ENCODE measurements at regions not wholly inside any gene's neighbourhood (a gene's known extent, or its start where the extent isn't known, plus 50 kb on each side); places are given as distances from the start of the nearest gene placed in this dataset.

DNA sequence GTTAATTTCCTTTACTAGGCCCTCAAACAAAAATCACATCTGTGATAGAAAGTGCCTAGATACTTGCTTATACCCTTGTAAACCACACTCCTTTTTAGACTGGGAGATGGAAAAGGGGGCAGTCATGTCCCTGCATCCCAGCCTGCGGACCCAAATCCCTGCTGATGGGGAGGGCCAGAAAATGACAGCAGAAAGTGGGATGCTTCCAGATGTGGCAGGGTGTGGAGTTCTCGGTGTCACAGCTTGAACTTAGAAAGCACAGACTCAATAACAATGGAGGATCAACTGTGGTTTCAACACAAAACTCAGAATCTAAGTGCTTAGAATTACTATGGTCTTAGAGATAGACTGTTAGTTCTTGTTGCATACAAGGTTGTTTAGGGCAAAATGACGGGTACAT, 95.6 kb upstream of the F3 start:
- Histone ChIP-seq H3K27me3 (ENCODE audit: insufficient read depth, low read length) (no peaks in the 10 kb centered on the region), H3K9ac (ENCODE audit: low read depth, low read length) (no peak overlapping the region), H3K4me3 (ENCODE audit: low read length) (no peak overlapping the region), H3K36me3 (ENCODE audit: insufficient read depth, low read depth, low read length) (no peaks in the 10 kb centered on the region), H3K9me3 (ENCODE audit: insufficient read depth, low read depth, low read length) (no peaks in the 10 kb centered on the region), H3K27ac (ENCODE audit: low read length) (no peak overlapping the region), H3K4me1 (ENCODE audit: insufficient read depth, low read length) (peaks cover 18% of the 10 kb centered on the region; the same call in 1 of the 2 replicates)

DNA sequence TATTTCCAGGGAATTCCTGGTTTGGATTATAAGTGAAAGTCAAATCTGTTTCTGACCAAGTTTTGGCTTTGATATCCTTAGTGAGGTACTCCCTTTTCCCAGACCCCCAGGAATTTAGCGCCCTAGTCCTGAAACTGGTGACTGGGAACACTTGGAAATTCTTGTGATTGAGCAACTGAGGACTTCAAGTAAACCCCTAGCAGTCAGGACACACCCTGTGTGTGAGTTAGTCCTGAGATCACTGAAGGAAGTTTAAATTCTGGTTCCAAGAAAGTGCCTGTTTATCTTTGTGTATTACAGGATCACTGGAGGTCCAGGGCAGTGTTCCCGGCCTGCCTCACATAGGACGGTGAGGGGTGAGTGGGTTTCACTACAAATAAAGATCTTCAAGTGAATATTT, 95.1 kb upstream of the F3 start:
- no peaks in the 10 kb centered on the region for H3K9me3 ChIP-seq (ENCODE audit: insufficient read depth, low read depth, low read length)
- H3K27ac ChIP-seq (ENCODE audit: low read length) = no peak overlapping the region
- no peak overlapping the region for H3K9ac ChIP-seq (ENCODE audit: low read depth, low read length)
- H3K27me3 ChIP-seq (ENCODE audit: insufficient read depth, low read length) = no peaks in the 10 kb centered on the region
- H3K4me1 ChIP-seq (ENCODE audit: insufficient read depth, low read length) = peaks cover 18% of the 10 kb centered on the region; the same call in 1 of the 2 replicates
- H3K36me3 ChIP-seq (ENCODE audit: insufficient read depth, low read depth, low read length) = no peaks in the 10 kb centered on the region
- H3K4me3 ChIP-seq (ENCODE audit: low read length) = no peak overlapping the region

DNA sequence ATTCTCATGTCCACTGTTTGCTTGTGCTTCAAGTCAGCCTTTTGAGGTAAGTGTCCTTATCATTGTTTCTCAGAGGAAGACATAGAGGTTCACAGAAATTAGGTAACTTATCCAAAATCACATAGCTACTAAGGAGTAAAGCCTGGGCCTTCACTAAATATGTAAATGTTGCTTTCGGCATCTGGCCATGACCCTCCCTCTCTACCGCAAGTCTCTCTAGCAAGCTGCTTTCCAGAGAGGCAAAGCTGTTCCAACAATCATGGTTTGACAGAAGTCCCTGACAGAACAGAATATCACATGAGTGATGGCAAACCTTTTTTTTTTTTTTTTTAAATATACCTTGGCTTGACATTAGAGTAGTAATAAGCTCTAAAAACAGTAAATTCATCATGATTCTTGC, 94.5 kb upstream of the F3 start:
- Histone ChIP-seq H3K36me3 (ENCODE audit: insufficient read depth, low read depth, low read length) (no peaks in the 10 kb centered on the region), H3K27ac (ENCODE audit: low read length) (no peak overlapping the region), H3K4me1 (ENCODE audit: insufficient read depth, low read length) (peaks cover 18% of the 10 kb centered on the region; the same call in 1 of the 2 replicates), H3K9ac (ENCODE audit: low read depth, low read length) (no peak overlapping the region), H3K4me3 (ENCODE audit: low read length) (no peak overlapping the region), H3K27me3 (ENCODE audit: insufficient read depth, low read length) (no peaks in the 10 kb centered on the region), H3K9me3 (ENCODE audit: insufficient read depth, low read depth, low read length) (no peaks in the 10 kb centered on the region)

DNA sequence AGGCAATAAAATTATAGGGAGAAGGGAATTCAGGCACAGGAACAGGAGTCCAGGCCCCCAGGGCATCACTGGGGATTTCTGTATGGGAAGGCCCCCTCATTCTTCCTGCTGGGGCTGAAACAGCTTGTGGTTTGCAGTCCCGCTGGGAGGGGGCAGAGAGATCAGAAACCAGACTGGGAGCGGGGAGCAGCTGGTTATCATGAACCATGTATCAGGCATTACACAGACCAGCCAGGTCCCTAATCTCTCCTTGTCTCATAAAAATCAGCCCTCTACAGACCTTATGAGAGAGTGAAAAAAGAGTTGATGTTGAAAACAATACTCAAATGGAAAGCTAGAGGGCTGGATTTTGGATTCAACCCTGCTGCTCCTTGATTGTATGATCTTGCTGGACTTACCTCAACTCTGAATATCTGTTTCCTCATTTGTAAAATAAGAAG, 93.4 kb upstream of the F3 start:
- Histone ChIP-seq H3K4me3 (ENCODE audit: low read length) (no peak overlapping the region), H3K36me3 (ENCODE audit: insufficient read depth, low read depth, low read length) (no peaks in the 10 kb centered on the region), H3K27me3 (ENCODE audit: insufficient read depth, low read length) (no peaks in the 10 kb centered on the region), H3K4me1 (ENCODE audit: insufficient read depth, low read length) (peaks cover 18% of the 10 kb centered on the region; the same call in 1 of the 2 replicates), H3K27ac (ENCODE audit: low read length) (no peak overlapping the region), H3K9ac (ENCODE audit: low read depth, low read length) (no peak overlapping the region), H3K9me3 (ENCODE audit: insufficient read depth, low read depth, low read length) (no peaks in the 10 kb centered on the region)

DNA sequence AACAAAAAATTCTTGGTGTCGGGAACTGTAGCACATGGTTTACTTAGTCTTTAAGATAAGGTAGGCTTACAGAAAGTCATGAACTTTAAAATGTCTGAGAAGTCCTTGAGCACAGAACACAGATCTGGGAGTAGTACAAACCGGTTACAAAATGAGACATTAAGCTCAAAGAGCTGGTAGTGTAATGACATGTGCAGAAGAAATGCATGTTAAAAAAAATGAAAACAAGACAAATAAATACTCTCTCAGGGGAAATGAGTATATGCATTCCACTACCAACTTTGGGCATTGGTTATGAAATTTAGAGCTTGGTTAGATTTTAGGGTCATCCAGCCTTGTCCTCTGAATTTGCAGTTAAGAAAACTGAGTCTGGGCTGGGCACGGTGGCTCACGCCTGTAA, 91.5 kb upstream of the F3 start:
- H3K27ac ChIP-seq (ENCODE audit: low read length) = no peak overlapping the region
- H3K4me3 ChIP-seq (ENCODE audit: low read length) = no peak overlapping the region
- H3K27me3 ChIP-seq (ENCODE audit: insufficient read depth, low read length) = no peaks in the 10 kb centered on the region
- H3K36me3 ChIP-seq (ENCODE audit: insufficient read depth, low read depth, low read length) = no peaks in the 10 kb centered on the region
- peaks cover 18% of the 10 kb centered on the region; the same call in 1 of the 2 replicates for H3K4me1 ChIP-seq (ENCODE audit: insufficient read depth, low read length)
- no peak overlapping the region for H3K9ac ChIP-seq (ENCODE audit: low read depth, low read length)
- no peaks in the 10 kb centered on the region for H3K9me3 ChIP-seq (ENCODE audit: insufficient read depth, low read depth, low read length)

DNA sequence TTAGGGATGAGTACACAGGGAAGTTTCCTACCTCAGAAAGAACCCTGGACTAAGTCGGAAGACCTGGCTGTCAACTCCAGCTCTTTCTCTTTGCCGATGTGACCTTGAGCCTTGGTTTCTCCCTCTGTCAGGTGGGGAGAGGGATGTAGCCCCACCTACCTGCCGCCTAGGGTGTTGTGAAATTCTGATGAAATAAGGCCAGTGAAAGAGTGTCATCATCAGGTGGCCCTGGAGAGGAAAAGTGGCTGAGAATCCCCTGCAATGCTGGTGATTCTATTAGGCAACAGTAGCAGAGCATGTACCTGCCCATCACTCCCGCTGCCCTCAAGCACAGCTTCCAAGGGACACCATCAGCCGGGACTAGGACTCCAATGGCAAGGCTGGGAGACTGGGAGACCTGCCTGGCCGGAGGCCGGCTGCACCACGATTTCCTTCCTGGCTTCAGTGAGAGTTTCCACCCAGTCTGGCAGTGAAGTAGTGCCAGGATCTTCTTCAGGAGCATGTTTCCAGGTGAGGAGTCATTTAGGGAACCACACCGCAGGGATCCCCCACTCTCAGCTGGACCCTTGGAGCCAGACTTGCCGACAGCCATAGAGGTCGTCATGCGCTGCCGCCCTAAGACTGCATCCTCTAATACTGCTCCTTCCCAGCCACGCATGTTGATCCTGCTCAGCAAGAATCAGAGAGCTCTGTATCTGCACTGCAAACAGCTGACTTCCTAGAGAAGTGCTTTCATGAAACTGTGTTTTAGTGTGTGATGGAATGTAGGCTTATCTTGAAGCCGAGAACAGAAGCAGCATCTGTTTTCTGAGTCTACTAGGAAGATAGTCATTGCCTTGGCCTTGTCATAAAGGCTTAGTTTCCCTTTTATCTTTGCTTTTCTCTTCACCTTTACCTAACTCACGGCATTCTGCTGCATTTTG, 88.0 kb upstream of the F3 start:
- Histone ChIP-seq H3K27ac (ENCODE audit: low read length) (no peak overlapping the region), H3K27me3 (ENCODE audit: insufficient read depth, low read length) (no peaks in the 10 kb centered on the region), H3K4me1 (ENCODE audit: insufficient read depth, low read length) (peaks cover 9% of the 10 kb centered on the region), H3K9me3 (ENCODE audit: insufficient read depth, low read depth, low read length) (no peaks in the 10 kb centered on the region), H3K36me3 (ENCODE audit: insufficient read depth, low read depth, low read length) (no peaks in the 10 kb centered on the region), H3K4me3 (ENCODE audit: low read length) (no peak overlapping the region), H3K9ac (ENCODE audit: low read depth, low read length) (no peak overlapping the region)

DNA sequence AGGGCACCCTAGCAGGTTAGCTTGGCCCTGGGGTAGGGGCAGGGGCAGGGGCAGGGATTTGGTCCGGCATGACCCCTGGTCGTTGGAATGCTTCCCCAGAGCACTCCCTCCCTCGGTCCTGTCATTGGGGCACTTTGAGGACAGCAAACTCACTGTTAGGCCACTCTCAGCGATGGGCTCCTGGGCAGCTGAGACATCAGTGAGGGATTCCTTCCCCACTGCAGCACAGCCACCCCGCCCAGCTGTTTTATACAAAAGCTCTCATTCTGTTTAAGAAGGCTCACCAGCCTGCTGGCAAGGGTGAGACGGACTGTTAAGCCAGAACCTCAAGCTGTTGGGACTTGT, 86.9 kb upstream of the F3 start:
- Histone ChIP-seq H3K27me3 (ENCODE audit: insufficient read depth, low read length) (no peaks in the 10 kb centered on the region), H3K4me3 (ENCODE audit: low read length) (no peak overlapping the region), H3K27ac (ENCODE audit: low read length) (no peak overlapping the region), H3K36me3 (ENCODE audit: insufficient read depth, low read depth, low read length) (no peaks in the 10 kb centered on the region), H3K9me3 (ENCODE audit: insufficient read depth, low read depth, low read length) (no peaks in the 10 kb centered on the region), H3K4me1 (ENCODE audit: insufficient read depth, low read length) (peaks cover 19% of the 10 kb centered on the region), H3K9ac (ENCODE audit: low read depth, low read length) (no peak overlapping the region)

DNA sequence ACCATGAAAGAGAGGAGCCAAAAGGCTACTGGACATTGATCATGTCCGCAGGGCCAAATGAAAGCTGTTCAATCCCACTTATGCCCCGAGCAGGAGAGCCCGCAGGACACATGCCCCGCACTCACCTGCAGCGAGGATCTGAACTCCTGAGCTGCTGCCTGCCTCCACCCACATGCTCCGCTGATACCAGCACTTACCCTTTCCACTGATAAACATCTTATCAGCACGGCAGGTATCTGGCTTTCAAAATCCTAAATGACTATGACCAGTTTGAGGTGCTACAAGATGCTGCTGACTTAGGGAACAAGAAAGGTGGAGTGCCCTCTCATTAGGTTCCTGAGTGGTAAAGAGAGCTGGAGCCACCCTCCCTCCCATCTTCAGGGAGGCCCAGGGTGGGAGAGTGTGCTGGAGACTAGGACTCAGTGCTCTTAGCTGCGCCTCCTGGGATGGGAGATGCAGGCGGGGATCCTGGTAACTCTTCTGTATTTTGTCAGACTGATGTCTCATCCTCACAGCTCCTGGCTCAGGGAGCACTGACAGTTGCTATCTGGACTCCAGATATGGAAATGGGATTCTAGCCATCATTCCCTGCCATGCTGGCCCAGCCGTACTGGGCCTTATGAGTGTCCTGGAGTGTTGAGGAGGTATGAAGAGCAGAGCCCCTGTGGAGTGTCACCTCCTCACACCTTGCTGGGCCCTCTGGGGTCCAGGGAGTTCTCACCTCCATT, 86.4 kb upstream of the F3 start:
- H3K27ac ChIP-seq (ENCODE audit: low read length) = no peak overlapping the region
- peaks cover 5% of the 10 kb centered on the region; the same call in 1 of the 2 replicates for H3K27me3 ChIP-seq (ENCODE audit: insufficient read depth, low read length)
- no peak overlapping the region for H3K9ac ChIP-seq (ENCODE audit: low read depth, low read length)
- no peak overlapping the region for H3K4me3 ChIP-seq (ENCODE audit: low read length)
- H3K36me3 ChIP-seq (ENCODE audit: insufficient read depth, low read depth, low read length) = no peaks in the 10 kb centered on the region
- H3K4me1 ChIP-seq (ENCODE audit: insufficient read depth, low read length) = peaks cover 24% of the 10 kb centered on the region
- no peaks in the 10 kb centered on the region for H3K9me3 ChIP-seq (ENCODE audit: insufficient read depth, low read depth, low read length)

DNA sequence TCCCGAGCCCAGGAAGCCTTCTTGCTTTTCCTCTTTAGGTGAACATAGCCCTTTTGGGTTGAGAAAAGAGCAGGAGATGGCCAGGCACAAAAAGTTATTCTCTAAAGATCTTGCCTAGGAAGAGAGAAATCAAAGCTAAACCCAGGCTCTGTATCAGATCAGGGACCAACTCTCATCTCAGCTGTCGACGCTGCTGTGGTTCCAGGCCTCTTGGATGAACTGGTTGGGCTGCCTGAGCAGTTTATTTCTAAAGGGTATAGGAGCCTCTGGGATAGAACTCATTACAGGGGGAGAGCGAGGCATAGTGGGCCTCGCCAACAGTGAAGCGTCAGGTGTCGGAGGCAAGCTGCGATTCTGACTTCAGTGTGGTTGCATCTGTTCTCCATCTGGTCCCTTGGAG, 82.6 kb upstream of the F3 start:
- Histone ChIP-seq H3K9ac (ENCODE audit: low read depth, low read length) (peak overlapping the region; percentile 13; the same call in 1 of the 2 replicates), H3K36me3 (ENCODE audit: insufficient read depth, low read depth, low read length) (no peaks in the 10 kb centered on the region), H3K27me3 (ENCODE audit: insufficient read depth, low read length) (peaks cover 15% of the 10 kb centered on the region; the same call in 1 of the 2 replicates), H3K9me3 (ENCODE audit: insufficient read depth, low read depth, low read length) (no peaks in the 10 kb centered on the region), H3K4me3 (ENCODE audit: low read length) (no peak overlapping the region), H3K27ac (ENCODE audit: low read length) (no peak overlapping the region), H3K4me1 (ENCODE audit: insufficient read depth, low read length) (peaks cover 32% of the 10 kb centered on the region)

DNA sequence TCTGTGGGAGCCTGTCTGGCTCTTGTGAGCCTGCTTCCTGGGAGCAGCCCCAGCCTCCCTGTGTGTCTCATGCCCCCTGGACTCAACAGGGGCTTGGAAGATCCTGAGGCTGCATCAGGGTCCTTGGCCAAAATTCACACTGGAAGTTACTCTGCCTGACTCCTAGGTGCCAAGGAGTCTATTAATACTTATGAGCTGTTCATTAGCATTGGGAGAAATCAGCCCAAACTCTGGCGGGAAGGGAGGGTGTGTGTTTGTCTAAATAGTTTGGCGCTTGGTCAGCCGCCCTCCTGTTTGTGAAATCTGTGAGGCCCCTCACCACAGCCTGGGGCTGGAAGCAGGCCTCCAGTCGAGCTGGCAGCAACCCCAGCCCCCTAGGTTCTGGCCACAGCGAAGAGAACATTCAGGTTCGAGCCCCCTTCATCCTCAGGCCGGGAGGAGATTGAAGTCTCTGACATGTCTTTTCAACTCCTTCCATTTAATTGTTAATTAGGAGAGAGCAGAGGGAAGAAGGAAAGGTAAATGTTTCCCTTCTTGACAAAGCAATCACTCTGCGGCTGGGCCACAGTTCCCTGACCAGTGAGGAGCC, 82.1 kb upstream of the F3 start:
- H3K27me3 ChIP-seq (ENCODE audit: insufficient read depth, low read length) = peaks cover 15% of the 10 kb centered on the region; the same call in 1 of the 2 replicates

DNA sequence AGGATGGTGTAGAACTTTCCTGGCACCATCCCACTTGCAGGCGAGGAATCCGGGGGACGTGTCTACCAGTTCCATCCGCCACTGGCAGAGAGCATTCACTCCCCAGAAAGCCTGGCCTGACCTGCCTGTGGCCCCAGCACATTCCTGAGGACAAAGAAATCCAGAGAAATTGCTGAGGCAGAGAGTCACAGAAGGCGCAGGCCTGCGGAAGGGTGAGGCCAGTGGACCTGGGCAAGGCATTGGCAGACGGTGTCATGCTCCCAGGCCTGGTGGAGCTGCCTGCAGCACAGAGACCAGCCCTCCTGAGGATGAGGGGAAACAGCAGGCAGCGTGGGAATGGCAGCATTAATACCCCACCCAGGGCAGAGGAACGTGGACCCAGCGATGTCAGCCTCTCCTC, 81.2 kb upstream of the F3 start:
- no peaks in the 10 kb centered on the region; the same call in 1 of the 2 replicates for H3K9me3 ChIP-seq (ENCODE audit: insufficient read depth, low read depth, low read length)
- peaks cover 15% of the 10 kb centered on the region; the same call in 1 of the 2 replicates for H3K27me3 ChIP-seq (ENCODE audit: insufficient read depth, low read length)
- no peak overlapping the region for H3K4me3 ChIP-seq (ENCODE audit: low read length)
- H3K9ac ChIP-seq (ENCODE audit: low read depth, low read length) = no peak overlapping the region
- H3K36me3 ChIP-seq (ENCODE audit: insufficient read depth, low read depth, low read length) = no peaks in the 10 kb centered on the region
- peaks cover 32% of the 10 kb centered on the region for H3K4me1 ChIP-seq (ENCODE audit: insufficient read depth, low read length)
- no peak overlapping the region for H3K27ac ChIP-seq (ENCODE audit: low read length)

More for the DNA sequence above, 82.1 kb upstream of the F3 start:
- H3K9me3 ChIP-seq (ENCODE audit: insufficient read depth, low read depth, low read length) = no peaks in the 10 kb centered on the region
- H3K36me3 ChIP-seq (ENCODE audit: insufficient read depth, low read depth, low read length) = no peaks in the 10 kb centered on the region
- H3K27ac ChIP-seq (ENCODE audit: low read length) = no peak overlapping the region
- peaks cover 32% of the 10 kb centered on the region for H3K4me1 ChIP-seq (ENCODE audit: insufficient read depth, low read length)
- H3K4me3 ChIP-seq (ENCODE audit: low read length) = no peak overlapping the region
- peak overlapping the region; percentile 13; the same call in 1 of the 2 replicates for H3K9ac ChIP-seq (ENCODE audit: low read depth, low read length)

Data from iPS-20b (cell line).